Right lobe of liver (tissue), 6 donors: ENCODE measurements at regions not wholly inside any gene's neighbourhood (a gene's known extent, or its start where the extent isn't known, plus 50 kb on each side); places are given as distances from the start of the nearest gene placed in this dataset.
"Not testable (repeated sequence)": the region's sequence is repeated elsewhere in the genome, so short reads cannot be mapped to it uniquely, and the experiment has no call there.

Experiments used
- ATAC-seq, 4 donors: fragments of 200-7000 bp; cut with Tn5 transposase; one replicate each; pipeline ENCODE4 v1.9.1; 2020; ENCODE audit warnings: mild to moderate bottlenecking in 4 of 4, moderate library complexity in 4 of 4
- DNase-seq, 3 donors: peaks; one replicate each; pipeline ENCODE4 v3.0.0-alpha.2; 2020
- H3K27ac ChIP-seq, 3 donors: fragments of 200-600 bp; one replicate each; pipeline ENCODE4 v1.8.0; 2022
- H3K27me3 ChIP-seq, 2 donors: fragments of 200-600 bp; one replicate each; pipeline ENCODE4 v1.8.0; 2022
- H3K36me3 ChIP-seq, 4 donors: fragments of 200-600 bp; sonication (generic) in 1 of 4; one replicate each; pipeline versions ENCODE4 v1.5.1 to v1.8.0; 2017 to 2022; ENCODE audit warnings: control low read depth in 1 of 4
- H3K4me1 ChIP-seq, 4 donors: fragments of 200-600 bp; sonication (generic) in 1 of 4; one replicate each; pipeline versions ENCODE4 v1.5.1 to v1.8.0; 2017 to 2022; ENCODE audit warnings: control low read depth in 1 of 4
- H3K4me3 ChIP-seq, 3 donors: fragments of 200-600 bp; one replicate each; pipeline ENCODE4 v1.8.0; 2022
- H3K9me3 ChIP-seq, 4 donors: fragments of 200-600 bp; sonication (generic) in 1 of 4; one replicate each; pipeline versions ENCODE4 v1.5.1 to v1.8.0; 2017 to 2022; ENCODE audit warnings: control low read depth in 1 of 4
- CTCF ChIP-seq, 4 donors: fragments of 200-600 bp in 3 of 4; fragments of 450-650 bp in 1 of 4; IDR thresholded peaks; one replicate each; pipeline versions ENCODE4 v1.5.1 to v1.8.0; 2016 to 2022; ENCODE audit warnings: antibody characterized with exemption in 4 of 4, mild to moderate bottlenecking in 2 of 4
- POLR2A ChIP-seq: fragments of 450-650 bp; IDR thresholded peaks from one replicate; pipeline ENCODE4 v1.6.1; 2017; ENCODE audit warnings: antibody characterized with exemption, mild to moderate bottlenecking
- WGBS: methylation state at CpG from one replicate; pipeline ENCODE4 v1.1.6; 2018; ENCODE audit warnings: low coverage, low lambda C conversion rate; ENCODE audit not compliant: insufficient coverage; ENCODE audit errors: missing lambda C conversion rate; 5-methylcytosine and 5-hydroxymethylcytosine counted together
- intact Hi-C, 2 donors: fragments of 100-400 bp; cut with DNase I; formaldehyde crosslinking; loops; one replicate each; pipeline versions ENCODE4 v1.11.2 to v1.14.1; 2022
- donor health status: DM: no; HTN: yes; CAD: no.
- donor health status: DM: no; HTN: no; CAD: no.
- donor health status: DM: no; HTN: no; CAD: no.
- donor health status: DM: no; HTN: yes; CAD: no.
- donor health status: DM: no; HTN: yes; CAD: no.

- Histone ChIP-seq H3K27me3 (no peaks in the 10 kb centered on the region), H3K9me3 (no peaks in the 10 kb centered on the region), H3K36me3 (no peaks in the 10 kb centered on the region), H3K4me1 (no peaks in the 10 kb centered on the region), H3K4me3 (no peak overlapping the region), H3K27ac (no peak overlapping the region)
- DNase-seq (no peak), ATAC-seq (no peak)
- 47% methylated on average over 2 of the region's 2 CpGs for WGBS
- intact Hi-C loops: no loop called here
- TF ChIP-seq POLR2A (no peak), CTCF (IDR thresholded peaks at IDR 0.05) (no peak)
Observed at GRCh38 chrX:77009691-77010090, 437.5 kb upstream of the FGF16 start.

- H3K9me3 ChIP-seq: no peaks in the 10 kb centered on the region
- no peak overlapping the region for H3K4me3 ChIP-seq
- TF ChIP-seq POLR2A (no peak), CTCF (IDR thresholded peaks at IDR 0.05) (no peak)
- H3K4me1 ChIP-seq: no peaks in the 10 kb centered on the region
- H3K27me3 ChIP-seq: no peaks in the 10 kb centered on the region
- WGBS: 24% methylated on average over 9 of the region's 9 CpGs
- DNase-seq (no peak), ATAC-seq (peak in 3 of 4 donors; percentile 38)
- no peak overlapping the region for H3K27ac ChIP-seq
- H3K36me3 ChIP-seq: no peaks in the 10 kb centered on the region
- intact Hi-C loops: no loop called here
Observed at GRCh38 chrX:77014377-77015372, 432.5 kb upstream of the FGF16 start.

- intact Hi-C loops: no loop called here
- Histone ChIP-seq H3K36me3 (no peaks in the 10 kb centered on the region), H3K27ac (no peak overlapping the region), H3K9me3 (no peaks in the 10 kb centered on the region), H3K4me3 (no peak overlapping the region), H3K4me1 (no peaks in the 10 kb centered on the region), H3K27me3 (no peaks in the 10 kb centered on the region)
- no peak for TF ChIP-seq POLR2A
- TF ChIP-seq CTCF (IDR thresholded peaks at IDR 0.05): no peak
- DNase-seq (no peak), ATAC-seq (no peak)
- WGBS: no CpG with 5 or more reads among the region's 3 CpGs
Observed at GRCh38 chrX:77017093-77017492, 430.1 kb upstream of the FGF16 start.

GRCh38 chrX:77046180-77046810 lies 400.9 kb upstream of the FGF16 start:
- H3K36me3 ChIP-seq, intact Hi-C loops, H3K4me1 ChIP-seq, ATAC-seq, H3K27ac ChIP-seq, H3K27me3 ChIP-seq, H3K9me3 ChIP-seq: not testable (repeated sequence)
- H3K4me3 ChIP-seq: peak overlapping the region in 2 of 3 donors; percentile 44
- 32% methylated on average over 23 of the region's 29 CpGs for WGBS
- peak; percentile 34 to 65 (median 39) for DNase-seq
- TF ChIP-seq CTCF (IDR thresholded peaks at IDR 0.05): peak in 2 of 4 donors; percentile 10 to 15
